ENCODE measurements at regions not wholly inside any gene's neighbourhood (a gene's known extent, or its start where the extent isn't known, plus 50 kb on each side); places are given as distances from the start of the nearest gene placed in this dataset.
A peak's percentile ranks its signal among the peaks of the same experiment; 100 is the strongest.
"Not testable (repeated sequence)": the region's sequence is repeated elsewhere in the genome, so short reads cannot be mapped to it uniquely, and the experiment has no call there.

- no peak overlapping the region for H3K4me3 ChIP-seq
- no peak for DNase-seq
- H3K9me3 ChIP-seq, result peaks cover 4% of the 10 kb centered on the region
- H3K36me3 ChIP-seq, result no peaks in the 10 kb centered on the region
- H3K27me3 ChIP-seq, result 0 out of 2 replicates have a peak, but pooled peaks cover 2% of the 10 kb centered on the region
Measured at GRCh38 chr12:129959889-129960288, 56.1 kb upstream of the TMEM132D start.

DNA sequence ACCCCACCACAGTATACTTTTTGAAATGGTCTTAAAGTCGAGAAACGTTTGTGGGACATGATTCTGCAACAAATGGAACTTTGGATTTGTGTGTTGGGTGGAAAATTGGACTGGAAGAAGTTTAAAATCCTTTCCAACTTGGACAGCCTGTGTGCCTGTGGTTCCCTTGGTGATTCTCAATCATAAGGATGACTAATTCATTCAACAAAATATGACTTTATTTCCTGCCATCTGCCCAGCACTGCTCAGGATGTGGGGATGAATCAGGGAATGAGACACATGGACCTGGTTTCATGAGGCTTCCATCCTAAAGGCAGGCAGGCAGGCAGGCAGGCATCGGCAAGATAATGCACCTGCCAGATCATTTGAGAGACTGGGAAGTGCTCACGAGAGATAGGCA lies 57.3 kb upstream of the TMEM132D start:
- Histone ChIP-seq H3K9me3 (peaks cover 4% of the 10 kb centered on the region), H3K27me3 (0 out of 2 replicates have a peak, but pooled peaks cover 2% of the 10 kb centered on the region), H3K36me3 (no peaks in the 10 kb centered on the region), H3K4me3 (no peak overlapping the region)
- peak; percentile 56 for DNase-seq

- Histone ChIP-seq H3K4me3 (no peak overlapping the region), H3K9me3 (peaks cover 4% of the 10 kb centered on the region), H3K27me3 (0 out of 2 replicates have a peak, but pooled peaks cover 2% of the 10 kb centered on the region), H3K36me3 (no peaks in the 10 kb centered on the region)
- no peak for DNase-seq
Measured at GRCh38 chr12:129961856-129962255, 58.0 kb upstream of the TMEM132D start.

GRCh38 chr12:129964300-129964699 lies 60.5 kb upstream of the TMEM132D start:
- H3K4me3 ChIP-seq, result no peak overlapping the region
- no peaks in the 10 kb centered on the region for H3K36me3 ChIP-seq
- 0 out of 2 replicates have a peak, but pooled peaks cover 2% of the 10 kb centered on the region for H3K27me3 ChIP-seq
- H3K9me3 ChIP-seq, result peaks cover 4% of the 10 kb centered on the region
- no peak for DNase-seq

DNA sequence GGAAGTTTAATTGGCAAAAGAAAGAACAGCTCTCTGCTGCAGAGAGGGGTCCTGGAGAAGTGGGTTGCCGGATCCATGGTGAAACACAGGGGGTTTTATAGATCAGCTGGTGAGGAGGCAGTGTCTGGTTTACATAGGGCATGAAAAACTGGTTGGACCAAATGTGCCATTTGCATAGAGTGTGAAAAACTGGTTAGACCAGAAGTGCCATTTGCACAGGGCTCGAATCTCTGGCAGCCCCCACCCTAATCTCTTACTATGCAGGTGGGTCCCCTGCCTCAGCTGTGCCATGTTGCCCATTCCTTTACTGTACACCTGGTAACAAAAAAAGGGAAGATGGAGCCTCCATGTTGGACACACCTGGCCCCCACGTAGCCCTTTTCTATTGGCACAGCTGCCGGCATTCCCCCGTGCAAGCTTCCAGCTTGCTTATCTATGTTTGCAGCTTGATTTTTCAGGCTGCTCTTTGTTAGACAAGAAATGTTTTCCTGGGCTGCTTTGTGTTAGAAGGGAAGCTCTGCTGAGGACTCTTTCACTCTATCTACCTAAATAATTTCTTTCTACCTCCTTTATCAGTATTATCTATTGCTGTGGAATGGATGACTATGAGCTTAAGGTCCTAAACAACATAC lies 61.1 kb upstream of the TMEM132D start:
- H3K27me3 ChIP-seq, result 0 out of 2 replicates have a peak, but pooled peaks cover 2% of the 10 kb centered on the region
- H3K36me3 ChIP-seq, result no peaks in the 10 kb centered on the region

GRCh38 chr12:129966146-129966995 lies 62.5 kb upstream of the TMEM132D start:
- DNase-seq, result no peak
- Histone ChIP-seq H3K36me3 (no peaks in the 10 kb centered on the region), H3K4me3 (no peak overlapping the region), H3K9me3 (peaks cover 2% of the 10 kb centered on the region), H3K27me3 (0 out of 2 replicates have a peak, but pooled peaks cover 2% of the 10 kb centered on the region)

More for the DNA sequence above, 61.1 kb upstream of the TMEM132D start:
- Histone ChIP-seq H3K4me3 (no peak overlapping the region), H3K9me3 (peaks cover 4% of the 10 kb centered on the region)
- no peak for DNase-seq

GRCh38 chr12:129971721-129972120 lies 67.9 kb upstream of the TMEM132D start:
- DNase-seq, result no peak
- no peaks in the 10 kb centered on the region for H3K36me3 ChIP-seq
- H3K27me3 ChIP-seq, result no peaks in the 10 kb centered on the region
- no peaks in the 10 kb centered on the region for H3K9me3 ChIP-seq
- no peak overlapping the region for H3K4me3 ChIP-seq

- Histone ChIP-seq H3K36me3 (no peaks in the 10 kb centered on the region), H3K4me3 (no peak overlapping the region), H3K27me3 (no peaks in the 10 kb centered on the region), H3K9me3 (no peaks in the 10 kb centered on the region)
- DNase-seq, result no peak
Measured at GRCh38 chr12:129973236-129973961, 69.6 kb upstream of the TMEM132D start.

DNA sequence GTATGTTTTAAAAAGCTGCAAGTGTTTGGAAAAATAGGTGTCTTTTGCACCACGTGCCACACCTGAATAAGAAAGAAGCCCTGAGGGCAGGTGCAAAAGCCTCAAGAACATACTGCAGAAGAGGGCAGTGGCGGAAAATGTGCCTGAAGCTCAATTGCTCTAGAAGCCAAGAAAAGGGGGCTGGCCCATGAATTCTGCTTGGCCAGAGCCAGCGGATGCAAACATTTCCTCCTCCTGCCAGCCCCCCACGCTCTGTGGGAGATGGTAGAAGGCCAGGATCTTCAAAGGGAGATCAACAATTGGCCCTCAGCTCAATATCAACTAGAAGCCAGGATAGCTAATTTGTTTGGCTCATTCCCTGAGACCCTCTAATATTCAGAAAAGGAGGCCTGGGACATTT lies 80.3 kb upstream of the TMEM132D start:
- H3K27me3 ChIP-seq, result no peaks in the 10 kb centered on the region

DNA sequence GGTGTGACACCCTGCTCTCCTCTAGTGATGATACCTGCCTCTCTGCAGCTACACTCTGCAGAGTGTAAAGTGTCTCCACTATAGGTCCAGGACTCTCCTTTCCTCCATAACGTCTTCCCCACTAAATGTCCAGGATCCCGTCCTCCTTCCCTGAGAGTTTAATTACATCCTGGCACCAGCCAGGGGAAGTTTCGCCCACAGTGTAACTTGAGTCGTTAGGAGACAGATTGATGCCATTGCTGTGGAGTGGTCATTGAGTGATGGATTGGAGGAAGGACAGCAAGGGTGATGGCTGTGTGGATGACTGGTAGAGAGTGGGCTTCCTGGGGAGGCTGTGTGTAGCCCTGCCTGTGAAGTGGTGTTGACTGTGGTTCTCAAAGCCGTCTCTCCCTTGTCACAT lies 84.0 kb upstream of the TMEM132D start:
- no peak for DNase-seq
- Histone ChIP-seq H3K9me3 (0 out of 2 replicates have a peak, but pooled peaks cover 2% of the 10 kb centered on the region), H3K4me3 (no peak overlapping the region), H3K36me3 (no peaks in the 10 kb centered on the region), H3K27me3 (no peaks in the 10 kb centered on the region)

More for the DNA sequence above, 80.3 kb upstream of the TMEM132D start:
- H3K9me3 ChIP-seq, result 0 out of 2 replicates have a peak, but pooled peaks cover 2% of the 10 kb centered on the region
- H3K4me3 ChIP-seq, result no peak overlapping the region
- no peaks in the 10 kb centered on the region for H3K36me3 ChIP-seq
- DNase-seq, result no peak

DNA sequence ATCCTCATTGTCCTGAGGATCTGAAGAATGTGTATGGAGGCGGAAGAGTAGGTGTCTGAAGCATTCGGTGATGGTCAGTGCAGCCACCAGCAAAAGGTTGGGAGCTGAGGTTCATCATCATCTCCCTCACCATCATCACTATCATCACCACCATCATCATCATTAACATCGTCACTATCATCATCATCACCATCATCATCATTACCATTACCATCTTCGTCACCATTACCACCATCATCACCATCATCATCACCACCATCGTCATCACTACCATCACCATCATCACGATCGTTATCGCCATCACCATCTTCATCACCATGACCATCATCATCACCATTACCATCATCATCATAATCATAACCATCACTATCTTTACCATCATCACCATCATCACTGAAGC lies 90.8 kb upstream of the TMEM132D start:
- H3K27me3 ChIP-seq, result no peaks in the 10 kb centered on the region
- H3K9me3 ChIP-seq, result no peaks in the 10 kb centered on the region
- DNase-seq, result no peak
- H3K36me3 ChIP-seq, result no peaks in the 10 kb centered on the region
- H3K4me3 ChIP-seq, result no peak overlapping the region

GRCh38 chr12:129997239-129997638 lies 93.4 kb upstream of the TMEM132D start:
- Histone ChIP-seq H3K4me3 (no peak overlapping the region), H3K9me3 (no peaks in the 10 kb centered on the region), H3K27me3 (no peaks in the 10 kb centered on the region), H3K36me3 (no peaks in the 10 kb centered on the region)
- DNase-seq, result no peak

- H3K27me3 ChIP-seq, H3K9me3 ChIP-seq, DNase-seq, H3K36me3 ChIP-seq, H3K4me3 ChIP-seq: not testable (repeated sequence)
Measured at GRCh38 chr12:130004310-130004877, 100.6 kb upstream of the TMEM132D start.

- H3K4me3 ChIP-seq, result no peak overlapping the region
- DNase-seq, result no peak
- H3K27me3 ChIP-seq, result no peaks in the 10 kb centered on the region
- H3K36me3 ChIP-seq, result no peaks in the 10 kb centered on the region
- H3K9me3 ChIP-seq, result no peaks in the 10 kb centered on the region
Measured at GRCh38 chr12:130007771-130008170, 103.9 kb upstream of the TMEM132D start.

- no peaks in the 10 kb centered on the region for H3K36me3 ChIP-seq
- H3K4me3 ChIP-seq, result no peak overlapping the region
- H3K27me3 ChIP-seq, result no peaks in the 10 kb centered on the region
- H3K9me3 ChIP-seq, result no peaks in the 10 kb centered on the region
- no peak for DNase-seq
Measured at GRCh38 chr12:130008241-130008640, 104.4 kb upstream of the TMEM132D start.

GRCh38 chr12:130009961-130010360 lies 106.1 kb upstream of the TMEM132D start:
- DNase-seq, result no peak
- H3K9me3 ChIP-seq, result no peaks in the 10 kb centered on the region
- H3K4me3 ChIP-seq, result no peak overlapping the region
- H3K36me3 ChIP-seq, result no peaks in the 10 kb centered on the region
- no peaks in the 10 kb centered on the region for H3K27me3 ChIP-seq

All from MG63 (cell line).